GM23338 (cell line): ENCODE measurements at regions not wholly inside any gene's neighbourhood (a gene's known extent, or its start where the extent isn't known, plus 50 kb on each side); places are given as distances from the start of the nearest gene placed in this dataset.

ENCODE experiments used
- ATAC-seq: fragments of 200-7000 bp; cut with Tn5 transposase; 3 replicates; pipeline ENCODE4 v1.9.1; 2020
- DNase-seq: peaks from one replicate; pipeline ENCODE4 v3.0.0-alpha.2; 2015; ENCODE audit warnings: low spot score
- H2AFZ ChIP-seq: fragments of 200-600 bp; sonication (generic); 2 replicates; pipeline ENCODE4 v1.8.0; 2016; ENCODE audit warnings: antibody characterized with exemption, mild to moderate bottlenecking, moderate library complexity
- H3F3A ChIP-seq: fragments of 200-600 bp; sonication (generic); replicated peaks from 2 replicates; pipeline ENCODE4 v1.8.0; 2017; ENCODE audit warnings: antibody characterized with exemption, mixed run types, low read depth
- H3K27ac ChIP-seq: fragments of 200-600 bp; sonication (generic); 2 replicates; pipeline ENCODE4 v1.6.1; 2016; ENCODE audit warnings: low read depth
- H3K27me3 ChIP-seq: fragments of 200-600 bp; sonication (generic); 2 replicates; pipeline ENCODE4 v1.8.0; 2016; ENCODE audit warnings: mild to moderate bottlenecking, mixed run types, moderate library complexity; ENCODE audit not compliant: insufficient read depth
- H3K36me3 ChIP-seq: fragments of 200-600 bp; sonication (generic); 2 replicates; pipeline ENCODE4 v1.8.0; 2016; ENCODE audit warnings: mild to moderate bottlenecking; ENCODE audit not compliant: insufficient read depth
- H3K4me1 ChIP-seq: fragments of 200-600 bp; sonication (generic); 2 replicates; pipeline ENCODE4 v1.8.0; 2016; ENCODE audit warnings: mild to moderate bottlenecking, moderate library complexity; ENCODE audit not compliant: insufficient read depth
- H3K4me2 ChIP-seq: fragments of 200-600 bp; sonication (generic); 2 replicates; pipeline ENCODE4 v1.7.1; 2017; ENCODE audit warnings: mixed run types
- H3K4me3 ChIP-seq: fragments of 200-600 bp; sonication (generic); 2 replicates; pipeline ENCODE4 v1.6.1; 2016; ENCODE audit warnings: mixed run types
- H3K79me2 ChIP-seq: fragments of 200-600 bp; sonication (generic); replicated peaks from 2 replicates; pipeline ENCODE4 v1.8.0; 2017; ENCODE audit warnings: mild to moderate bottlenecking; ENCODE audit not compliant: insufficient read depth
- H3K9me2 ChIP-seq: fragments of 200-600 bp; sonication (generic); 2 replicates; pipeline ENCODE4 v1.8.0; 2017; ENCODE audit not compliant: insufficient read depth
- H4K20me1 ChIP-seq: fragments of 200-600 bp; sonication (generic); replicated peaks from 2 replicates; pipeline ENCODE4 v1.8.0; 2017; ENCODE audit warnings: mild to moderate bottlenecking; ENCODE audit not compliant: insufficient read depth
- H3K27ac Mint-ChIP-seq: 2 replicates; pipeline ENCODE4 v1.8.0; 2020; ENCODE audit warnings: inconsistent platforms, mild to moderate bottlenecking, moderate library complexity, mixed read lengths
- H3K27me3 Mint-ChIP-seq: 3 replicates; pipeline ENCODE4 v1.8.0; 2022; ENCODE audit warnings: low read depth, mild to moderate bottlenecking, moderate library complexity, mixed read lengths, inconsistent platforms; ENCODE audit not compliant: insufficient read depth, poor library complexity
- H3K36me3 Mint-ChIP-seq: 3 replicates; pipeline ENCODE4 v1.8.0; 2021; ENCODE audit warnings: low read depth, mild to moderate bottlenecking, inconsistent platforms, moderate library complexity, mixed read lengths
- H3K4me1 Mint-ChIP-seq: 3 replicates; pipeline ENCODE4 v1.8.0; 2020; ENCODE audit warnings: mild to moderate bottlenecking, inconsistent platforms, mixed read lengths
- H3K4me3 Mint-ChIP-seq: 3 replicates; pipeline ENCODE4 v1.8.0; 2021; ENCODE audit warnings: moderate library complexity, mild to moderate bottlenecking, inconsistent platforms, mixed read lengths
- H3K9me3 Mint-ChIP-seq: 3 replicates; pipeline ENCODE4 v1.8.0; 2020; ENCODE audit warnings: moderate library complexity, mild to moderate bottlenecking, inconsistent platforms, mixed read lengths
- EZH2 ChIP-seq: fragments of 200-600 bp; sonication (generic); IDR thresholded peaks from one replicate; pipeline ENCODE4 v1.8.0; 2017; ENCODE audit warnings: antibody characterized with exemption, mild to moderate bottlenecking, low read depth; ENCODE audit not compliant: unreplicated experiment
- EZH2phosphoT487 ChIP-seq: fragments of 200-600 bp; sonication (generic); IDR thresholded peaks from one replicate; pipeline ENCODE4 v1.8.1; 2018; ENCODE audit warnings: antibody characterized with exemption; ENCODE audit not compliant: unreplicated experiment
- JUNB ChIP-seq: IDR thresholded peaks from one replicate; pipeline ENCODE4 v1.6.1; 2016; ENCODE audit warnings: antibody characterized with exemption; ENCODE audit not compliant: unreplicated experiment
- STAT1 ChIP-seq: IDR thresholded peaks from one replicate; pipeline ENCODE4 v1.6.1; 2016; ENCODE audit warnings: antibody characterized with exemption; ENCODE audit not compliant: unreplicated experiment
- ZNF114 ChIP-seq: fragments of 250-450 bp; sonication (Bioruptor Pico); IDR thresholded peaks from 2 replicates; pipeline ENCODE4 v1.5.0; 2020; ENCODE audit warnings: mild to moderate bottlenecking, moderate library complexity
- TF ChIP-seq, protein P1 (sequence below): IDR thresholded peaks from one replicate; pipeline ENCODE4 v1.6.1; 2018; ENCODE audit warnings: antibody characterized with exemption; ENCODE audit not compliant: unreplicated experiment
- TF ChIP-seq, protein P2 (sequence below): fragments of 250-450 bp; sonication (Bioruptor Pico); IDR thresholded peaks from 2 replicates; pipeline ENCODE4 v1.5.0; 2020; ENCODE audit warnings: mild to moderate bottlenecking, moderate library complexity

DNA sequence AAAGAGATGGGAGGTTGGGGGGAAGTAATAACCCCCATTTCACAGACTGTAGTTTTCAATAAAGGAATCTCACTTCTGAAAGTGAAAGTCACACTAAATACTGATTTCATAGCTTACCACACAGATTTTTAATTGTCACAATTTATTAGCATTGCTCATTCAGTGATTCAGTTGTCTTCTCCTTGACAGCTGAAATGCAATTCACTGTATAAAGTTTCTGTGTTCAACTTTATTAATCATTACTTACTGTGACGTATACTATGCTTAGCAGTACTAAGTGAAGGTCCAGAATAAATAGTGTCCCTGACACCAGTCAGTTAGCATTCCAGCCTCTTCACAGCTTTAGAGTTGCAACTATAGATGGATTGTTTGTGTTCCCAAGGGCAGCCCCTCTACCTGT lies 324.1 kb upstream of the CRIM1 start:
- Histone ChIP-seq H3K36me3 (no peaks in the 10 kb centered on the region), H4K20me1 (no peaks in the 10 kb centered on the region), H3K4me1 (no peaks in the 10 kb centered on the region), H3F3A (no peaks in the 10 kb centered on the region), H3K79me2 (no peaks in the 10 kb centered on the region), H3K4me2 (no peak overlapping the region), H2AFZ (peak overlapping the region; percentile 33; the same call in 1 of the 2 replicates), H3K4me3 (no peak overlapping the region), H3K9me2 (no peaks in the 10 kb centered on the region), H3K27me3 (no peaks in the 10 kb centered on the region), H3K27ac (no peak overlapping the region)
- no peak overlapping the region for H3K27ac Mint-ChIP-seq
- DNase-seq: no peak
- H3K4me3 Mint-ChIP-seq: no peak overlapping the region
- no peaks in the 10 kb centered on the region for H3K36me3 Mint-ChIP-seq
- no peaks in the 10 kb centered on the region for H3K27me3 Mint-ChIP-seq
- no peaks in the 10 kb centered on the region for H3K4me1 Mint-ChIP-seq
- TF ChIP-seq EZH2phosphoT487 (no peak), EZH2 (no peak), JUNB (no peak), STAT1 (no peak), ZNF114 (CRISPR knock-in tag) (no peak)
- TF ChIP-seq, protein P1, sequence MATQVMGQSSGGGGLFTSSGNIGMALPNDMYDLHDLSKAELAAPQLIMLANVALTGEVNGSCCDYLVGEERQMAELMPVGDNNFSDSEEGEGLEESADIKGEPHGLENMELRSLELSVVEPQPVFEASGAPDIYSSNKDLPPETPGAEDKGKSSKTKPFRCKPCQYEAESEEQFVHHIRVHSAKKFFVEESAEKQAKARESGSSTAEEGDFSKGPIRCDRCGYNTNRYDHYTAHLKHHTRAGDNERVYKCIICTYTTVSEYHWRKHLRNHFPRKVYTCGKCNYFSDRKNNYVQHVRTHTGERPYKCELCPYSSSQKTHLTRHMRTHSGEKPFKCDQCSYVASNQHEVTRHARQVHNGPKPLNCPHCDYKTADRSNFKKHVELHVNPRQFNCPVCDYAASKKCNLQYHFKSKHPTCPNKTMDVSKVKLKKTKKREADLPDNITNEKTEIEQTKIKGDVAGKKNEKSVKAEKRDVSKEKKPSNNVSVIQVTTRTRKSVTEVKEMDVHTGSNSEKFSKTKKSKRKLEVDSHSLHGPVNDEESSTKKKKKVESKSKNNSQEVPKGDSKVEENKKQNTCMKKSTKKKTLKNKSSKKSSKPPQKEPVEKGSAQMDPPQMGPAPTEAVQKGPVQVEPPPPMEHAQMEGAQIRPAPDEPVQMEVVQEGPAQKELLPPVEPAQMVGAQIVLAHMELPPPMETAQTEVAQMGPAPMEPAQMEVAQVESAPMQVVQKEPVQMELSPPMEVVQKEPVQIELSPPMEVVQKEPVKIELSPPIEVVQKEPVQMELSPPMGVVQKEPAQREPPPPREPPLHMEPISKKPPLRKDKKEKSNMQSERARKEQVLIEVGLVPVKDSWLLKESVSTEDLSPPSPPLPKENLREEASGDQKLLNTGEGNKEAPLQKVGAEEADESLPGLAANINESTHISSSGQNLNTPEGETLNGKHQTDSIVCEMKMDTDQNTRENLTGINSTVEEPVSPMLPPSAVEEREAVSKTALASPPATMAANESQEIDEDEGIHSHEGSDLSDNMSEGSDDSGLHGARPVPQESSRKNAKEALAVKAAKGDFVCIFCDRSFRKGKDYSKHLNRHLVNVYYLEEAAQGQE: no peak
- TF ChIP-seq, protein P2, sequence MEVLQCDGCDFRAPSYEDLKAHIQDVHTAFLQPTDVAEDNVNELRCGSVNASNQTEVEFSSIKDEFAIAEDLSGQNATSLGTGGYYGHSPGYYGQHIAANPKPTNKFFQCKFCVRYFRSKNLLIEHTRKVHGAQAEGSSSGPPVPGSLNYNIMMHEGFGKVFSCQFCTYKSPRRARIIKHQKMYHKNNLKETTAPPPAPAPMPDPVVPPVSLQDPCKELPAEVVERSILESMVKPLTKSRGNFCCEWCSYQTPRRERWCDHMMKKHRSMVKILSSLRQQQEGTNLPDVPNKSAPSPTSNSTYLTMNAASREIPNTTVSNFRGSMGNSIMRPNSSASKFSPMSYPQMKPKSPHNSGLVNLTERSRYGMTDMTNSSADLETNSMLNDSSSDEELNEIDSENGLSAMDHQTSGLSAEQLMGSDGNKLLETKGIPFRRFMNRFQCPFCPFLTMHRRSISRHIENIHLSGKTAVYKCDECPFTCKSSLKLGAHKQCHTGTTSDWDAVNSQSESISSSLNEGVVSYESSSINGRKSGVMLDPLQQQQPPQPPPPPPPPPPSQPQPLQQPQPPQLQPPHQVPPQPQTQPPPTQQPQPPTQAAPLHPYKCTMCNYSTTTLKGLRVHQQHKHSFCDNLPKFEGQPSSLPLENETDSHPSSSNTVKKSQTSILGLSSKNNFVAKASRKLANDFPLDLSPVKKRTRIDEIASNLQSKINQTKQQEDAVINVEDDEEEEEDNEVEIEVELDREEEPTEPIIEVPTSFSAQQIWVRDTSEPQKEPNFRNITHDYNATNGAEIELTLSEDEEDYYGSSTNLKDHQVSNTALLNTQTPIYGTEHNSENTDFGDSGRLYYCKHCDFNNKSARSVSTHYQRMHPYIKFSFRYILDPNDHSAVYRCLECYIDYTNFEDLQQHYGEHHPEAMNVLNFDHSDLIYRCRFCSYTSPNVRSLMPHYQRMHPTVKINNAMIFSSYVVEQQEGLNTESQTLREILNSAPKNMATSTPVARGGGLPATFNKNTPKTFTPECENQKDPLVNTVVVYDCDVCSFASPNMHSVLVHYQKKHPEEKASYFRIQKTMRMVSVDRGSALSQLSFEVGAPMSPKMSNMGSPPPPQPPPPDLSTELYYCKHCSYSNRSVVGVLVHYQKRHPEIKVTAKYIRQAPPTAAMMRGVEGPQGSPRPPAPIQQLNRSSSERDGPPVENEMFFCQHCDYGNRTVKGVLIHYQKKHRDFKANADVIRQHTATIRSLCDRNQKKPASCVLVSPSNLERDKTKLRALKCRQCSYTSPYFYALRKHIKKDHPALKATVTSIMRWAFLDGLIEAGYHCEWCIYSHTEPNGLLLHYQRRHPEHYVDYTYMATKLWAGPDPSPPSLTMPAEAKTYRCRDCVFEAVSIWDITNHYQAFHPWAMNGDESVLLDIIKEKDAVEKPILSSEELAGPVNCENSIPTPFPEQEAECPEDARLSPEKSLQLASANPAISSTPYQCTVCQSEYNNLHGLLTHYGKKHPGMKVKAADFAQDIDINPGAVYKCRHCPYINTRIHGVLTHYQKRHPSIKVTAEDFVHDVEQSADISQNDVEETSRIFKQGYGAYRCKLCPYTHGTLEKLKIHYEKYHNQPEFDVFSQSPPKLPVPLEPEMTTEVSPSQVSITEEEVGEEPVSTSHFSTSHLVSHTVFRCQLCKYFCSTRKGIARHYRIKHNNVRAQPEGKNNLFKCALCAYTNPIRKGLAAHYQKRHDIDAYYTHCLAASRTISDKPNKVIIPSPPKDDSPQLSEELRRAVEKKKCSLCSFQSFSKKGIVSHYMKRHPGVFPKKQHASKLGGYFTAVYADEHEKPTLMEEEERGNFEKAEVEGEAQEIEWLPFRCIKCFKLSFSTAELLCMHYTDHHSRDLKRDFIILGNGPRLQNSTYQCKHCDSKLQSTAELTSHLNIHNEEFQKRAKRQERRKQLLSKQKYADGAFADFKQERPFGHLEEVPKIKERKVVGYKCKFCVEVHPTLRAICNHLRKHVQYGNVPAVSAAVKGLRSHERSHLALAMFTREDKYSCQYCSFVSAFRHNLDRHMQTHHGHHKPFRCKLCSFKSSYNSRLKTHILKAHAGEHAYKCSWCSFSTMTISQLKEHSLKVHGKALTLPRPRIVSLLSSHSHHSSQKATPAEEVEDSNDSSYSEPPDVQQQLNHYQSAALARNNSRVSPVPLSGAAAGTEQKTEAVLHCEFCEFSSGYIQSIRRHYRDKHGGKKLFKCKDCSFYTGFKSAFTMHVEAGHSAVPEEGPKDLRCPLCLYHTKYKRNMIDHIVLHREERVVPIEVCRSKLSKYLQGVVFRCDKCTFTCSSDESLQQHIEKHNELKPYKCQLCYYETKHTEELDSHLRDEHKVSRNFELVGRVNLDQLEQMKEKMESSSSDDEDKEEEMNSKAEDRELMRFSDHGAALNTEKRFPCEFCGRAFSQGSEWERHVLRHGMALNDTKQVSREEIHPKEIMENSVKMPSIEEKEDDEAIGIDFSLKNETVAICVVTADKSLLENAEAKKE: no peak
- 0 out of 3 replicates have a peak, but pooled peaks cover 3% of the 10 kb centered on the region for H3K9me3 Mint-ChIP-seq
- ATAC-seq: no peak
